GM18498 (cell line): ENCODE measurements at regions not wholly inside any gene's neighbourhood (a gene's known extent, or its start where the extent isn't known, plus 50 kb on each side); places are given as distances from the start of the nearest gene placed in this dataset.

Experiments used
- ATAC-seq: cut with Tn5 transposase; IDR thresholded peaks from one replicate; pipeline ENCODE4 v1.9.1; 2021; ENCODE audit warnings: mild to moderate bottlenecking, moderate library complexity; ENCODE audit not compliant: unreplicated experiment

GRCh38 chr5:74250304-74251102 lies 390.0 kb downstream of the ENC1 start:
- no peak for ATAC-seq

GRCh38 chr5:74248576-74248975 lies 392.0 kb downstream of the ENC1 start:
- no peak for ATAC-seq

GRCh38 chr5:74244406-74244805 lies 396.1 kb downstream of the ENC1 start:
- no peak for ATAC-seq

GRCh38 chr5:74243634-74244033 lies 396.9 kb downstream of the ENC1 start:
- no peak for ATAC-seq

GRCh38 chr5:74242516-74242915 lies 398.0 kb downstream of the ENC1 start:
- no peak for ATAC-seq

- no peak for ATAC-seq
Observed at GRCh38 chr5:74241751-74242140, 398.8 kb downstream of the ENC1 start.

- ATAC-seq = no peak
Observed at GRCh38 chr5:74240783-74241750, 399.5 kb downstream of the ENC1 start.

- no peak for ATAC-seq
Observed at GRCh38 chr5:74239261-74239660, 401.3 kb downstream of the ENC1 start.

- no peak for ATAC-seq
Observed at GRCh38 chr5:74237571-74238145, 402.9 kb downstream of the ENC1 start.

GRCh38 chr5:74235552-74235951 lies 405.0 kb downstream of the ENC1 start:
- ATAC-seq = no peak

- ATAC-seq = no peak
Observed at GRCh38 chr5:74233571-74233970, 407.0 kb downstream of the ENC1 start.

- ATAC-seq = no peak
Observed at GRCh38 chr5:74233091-74233490, 407.4 kb downstream of the ENC1 start.

- no peak for ATAC-seq
Observed at GRCh38 chr5:74232276-74232675, 408.3 kb downstream of the ENC1 start.

GRCh38 chr5:74231697-74232096 lies 408.8 kb downstream of the ENC1 start:
- no peak for ATAC-seq

GRCh38 chr5:74226716-74227485 lies 413.6 kb downstream of the ENC1 start:
- no peak for ATAC-seq

GRCh38 chr5:74225587-74225986 lies 414.9 kb downstream of the ENC1 start:
- no peak for ATAC-seq

GRCh38 chr5:74224331-74224730 lies 416.2 kb downstream of the ENC1 start:
- no peak for ATAC-seq

- ATAC-seq = no peak
Observed at GRCh38 chr5:74222806-74223205, 417.7 kb downstream of the ENC1 start.

- no peak for ATAC-seq
Observed at GRCh38 chr5:74221413-74221812, 419.1 kb downstream of the ENC1 start.

- no peak for ATAC-seq
Observed at GRCh38 chr5:74216012-74216411, 424.5 kb downstream of the ENC1 start.

GRCh38 chr5:74212336-74212735 lies 428.2 kb downstream of the ENC1 start:
- ATAC-seq = no peak
